ENCODE measurements at regions not wholly inside any gene's neighbourhood (a gene's known extent, or its start where the extent isn't known, plus 50 kb on each side); places are given as distances from the start of the nearest gene placed in this dataset.

DNA sequence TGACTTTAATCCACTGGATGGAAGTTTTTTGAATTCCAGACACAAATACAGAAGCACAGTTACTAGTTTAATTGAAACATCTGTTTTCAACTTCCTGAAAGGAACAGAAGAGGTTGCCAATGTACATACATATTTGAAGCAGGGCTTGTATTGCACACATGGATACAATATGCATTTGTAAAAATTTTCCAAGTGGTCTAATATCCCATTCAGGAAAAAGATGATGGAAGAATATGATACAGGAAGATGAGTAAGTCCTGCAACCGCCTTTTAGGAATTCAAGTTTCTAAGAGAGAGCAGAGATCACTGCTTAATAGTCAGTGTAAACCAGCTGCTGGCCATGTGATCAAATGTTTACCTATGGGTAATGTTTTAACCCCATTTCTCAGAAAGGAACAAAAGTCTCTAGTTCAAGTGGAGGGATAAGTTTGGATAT is 265.4 kb downstream of the TRIB2 start:
- Histone ChIP-seq H3K79me2 (ENCODE audit: insufficient read depth, low read depth, low read length) (no peaks in the 10 kb centered on the region), H3K27ac (ENCODE audit: low read depth, low read length, poor library complexity, severe bottlenecking) (no peak overlapping the region), H3K4me3 (ENCODE audit: low read depth, low read length, poor library complexity, severe bottlenecking) (no peak overlapping the region), H2AFZ (ENCODE audit: low read length) (no peak overlapping the region), H3K4me2 (ENCODE audit: low read length) (no peak overlapping the region), H3K9me3 (ENCODE audit: low read length) (no peaks in the 10 kb centered on the region), H3K36me3 (ENCODE audit: insufficient read depth, low read length) (no peaks in the 10 kb centered on the region), H3K9me2 (ENCODE audit: insufficient read depth, low read length) (no peaks in the 10 kb centered on the region), H4K20me1 (ENCODE audit: insufficient read depth, low read length) (no peaks in the 10 kb centered on the region), H3K4me1 (ENCODE audit: insufficient read depth, low read length, poor library complexity, severe bottlenecking) (no peaks in the 10 kb centered on the region)
- intact Hi-C loops (cut with micrococcal nuclease; ENCODE audit: unreplicated experiment): no loop called here
- BruUV-seq (replicated peaks): no TSS peak
- ChIA-PET POLR2A (no interaction called here), CTCF (ENCODE audit: unreplicated experiment) (no interaction called here)
- DNase-seq (ENCODE audit: low spot score): no peak
- TF ChIP-seq, protein P1, sequence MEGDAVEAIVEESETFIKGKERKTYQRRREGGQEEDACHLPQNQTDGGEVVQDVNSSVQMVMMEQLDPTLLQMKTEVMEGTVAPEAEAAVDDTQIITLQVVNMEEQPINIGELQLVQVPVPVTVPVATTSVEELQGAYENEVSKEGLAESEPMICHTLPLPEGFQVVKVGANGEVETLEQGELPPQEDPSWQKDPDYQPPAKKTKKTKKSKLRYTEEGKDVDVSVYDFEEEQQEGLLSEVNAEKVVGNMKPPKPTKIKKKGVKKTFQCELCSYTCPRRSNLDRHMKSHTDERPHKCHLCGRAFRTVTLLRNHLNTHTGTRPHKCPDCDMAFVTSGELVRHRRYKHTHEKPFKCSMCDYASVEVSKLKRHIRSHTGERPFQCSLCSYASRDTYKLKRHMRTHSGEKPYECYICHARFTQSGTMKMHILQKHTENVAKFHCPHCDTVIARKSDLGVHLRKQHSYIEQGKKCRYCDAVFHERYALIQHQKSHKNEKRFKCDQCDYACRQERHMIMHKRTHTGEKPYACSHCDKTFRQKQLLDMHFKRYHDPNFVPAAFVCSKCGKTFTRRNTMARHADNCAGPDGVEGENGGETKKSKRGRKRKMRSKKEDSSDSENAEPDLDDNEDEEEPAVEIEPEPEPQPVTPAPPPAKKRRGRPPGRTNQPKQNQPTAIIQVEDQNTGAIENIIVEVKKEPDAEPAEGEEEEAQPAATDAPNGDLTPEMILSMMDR (conservative IDR thresholded peaks at IDR 0.05; ENCODE audit: low read length): no peak
- no peak for TF ChIP-seq EZH2phosphoT487 (IDR thresholded peaks at IDR 0.05; ENCODE audit: borderline replicate concordance, low read depth, low read length)

DNA sequence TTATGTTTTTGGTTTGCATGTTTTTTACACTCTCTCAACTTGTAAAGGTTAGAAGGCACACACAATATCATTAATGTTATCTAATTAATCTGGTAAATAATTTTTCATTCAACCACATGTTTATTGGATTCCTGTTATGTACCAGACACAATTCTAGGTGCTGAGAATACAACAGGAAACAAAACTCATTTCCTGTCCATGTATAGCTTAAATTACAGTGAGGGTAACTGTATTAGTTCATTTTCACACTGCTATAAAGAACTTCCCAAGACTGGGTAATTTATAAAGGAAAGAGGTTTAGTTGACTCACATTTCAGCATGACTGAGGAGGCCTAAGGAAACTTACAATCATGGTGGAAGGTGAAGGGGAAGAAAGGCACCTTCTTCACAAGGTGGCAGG is 270.5 kb downstream of the TRIB2 start:
- H3K4me3 ChIP-seq (ENCODE audit: low read depth, low read length, poor library complexity, severe bottlenecking): no peak overlapping the region
- ChIA-PET POLR2A (interaction anchor here (0.6 to 0.7 kb wide), 2 partner anchors 32 to 332 kb away, joined by 3 read pairs; no protein-coding TSS in a partner anchor), CTCF (ENCODE audit: unreplicated experiment) (no interaction called here)
- no peaks in the 10 kb centered on the region for H4K20me1 ChIP-seq (ENCODE audit: insufficient read depth, low read length)
- no peak overlapping the region for H3K4me2 ChIP-seq (ENCODE audit: low read length)
- no peaks in the 10 kb centered on the region for H3K79me2 ChIP-seq (ENCODE audit: insufficient read depth, low read depth, low read length)
- no peak overlapping the region for H3K27ac ChIP-seq (ENCODE audit: low read depth, low read length, poor library complexity, severe bottlenecking)
- H3K9me3 ChIP-seq (ENCODE audit: low read length): no peaks in the 10 kb centered on the region
- no peaks in the 10 kb centered on the region for H3K36me3 ChIP-seq (ENCODE audit: insufficient read depth, low read length)
- no peak for DNase-seq (ENCODE audit: low spot score)
- BruUV-seq (replicated peaks): no TSS peak
- intact Hi-C loops (cut with micrococcal nuclease; ENCODE audit: unreplicated experiment): no loop called here
- no peaks in the 10 kb centered on the region for H3K4me1 ChIP-seq (ENCODE audit: insufficient read depth, low read length, poor library complexity, severe bottlenecking)
- TF ChIP-seq EZH2phosphoT487 (IDR thresholded peaks at IDR 0.05; ENCODE audit: borderline replicate concordance, low read depth, low read length): no peak
- TF ChIP-seq, protein P1 (conservative IDR thresholded peaks at IDR 0.05; ENCODE audit: low read length): no peak
- H2AFZ ChIP-seq (ENCODE audit: low read length): no peak overlapping the region
- H3K9me2 ChIP-seq (ENCODE audit: insufficient read depth, low read length): no peaks in the 10 kb centered on the region

DNA sequence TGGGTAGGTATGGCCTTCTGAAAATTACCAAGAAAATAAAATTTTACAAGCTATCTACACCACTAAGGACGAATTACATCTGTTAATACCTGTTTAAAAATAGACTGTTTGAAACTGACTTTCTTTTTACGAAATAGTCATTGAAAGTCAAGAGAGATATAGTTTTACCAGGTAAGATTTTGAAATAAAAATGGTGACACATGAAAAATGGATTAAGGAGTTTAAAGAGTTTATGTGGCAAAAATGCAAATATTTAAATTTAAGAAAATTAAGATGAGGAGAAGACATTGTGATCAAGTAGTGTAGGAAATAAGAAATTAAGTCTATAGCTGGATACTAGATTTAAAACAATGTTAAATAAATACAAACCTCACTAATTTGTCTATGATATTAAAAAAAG is 271.5 kb downstream of the TRIB2 start:
- Histone ChIP-seq H3K79me2 (ENCODE audit: insufficient read depth, low read depth, low read length) (no peaks in the 10 kb centered on the region), H4K20me1 (ENCODE audit: insufficient read depth, low read length) (no peaks in the 10 kb centered on the region), H3K36me3 (ENCODE audit: insufficient read depth, low read length) (no peaks in the 10 kb centered on the region), H3K9me3 (ENCODE audit: low read length) (no peaks in the 10 kb centered on the region), H2AFZ (ENCODE audit: low read length) (no peak overlapping the region), H3K4me2 (ENCODE audit: low read length) (no peak overlapping the region), H3K27ac (ENCODE audit: low read depth, low read length, poor library complexity, severe bottlenecking) (no peak overlapping the region), H3K9me2 (ENCODE audit: insufficient read depth, low read length) (no peaks in the 10 kb centered on the region), H3K4me1 (ENCODE audit: insufficient read depth, low read length, poor library complexity, severe bottlenecking) (no peaks in the 10 kb centered on the region), H3K4me3 (ENCODE audit: low read depth, low read length, poor library complexity, severe bottlenecking) (no peak overlapping the region)
- intact Hi-C loops (cut with micrococcal nuclease; ENCODE audit: unreplicated experiment): no loop called here
- CTCF ChIA-PET (ENCODE audit: unreplicated experiment): no interaction called here
- POLR2A ChIA-PET: interaction anchor here (0.6 kb wide), 1 partner anchor 607 kb away, joined by 3 read pairs; no protein-coding TSS in a partner anchor
- no peak for DNase-seq (ENCODE audit: low spot score)
- no peak for TF ChIP-seq EZH2phosphoT487 (IDR thresholded peaks at IDR 0.05; ENCODE audit: borderline replicate concordance, low read depth, low read length)
- TF ChIP-seq, protein P1 (conservative IDR thresholded peaks at IDR 0.05; ENCODE audit: low read length): no peak
- BruUV-seq (replicated peaks): no TSS peak
